ENCODE measurements at regions not wholly inside any gene's neighbourhood (a gene's known extent, or its start where the extent isn't known, plus 50 kb on each side); places are given as distances from the start of the nearest gene placed in this dataset.

GRCh38 chr6:85015396-85015990 lies 251.1 kb upstream of the TBX18 start:
- peak; percentile 65 to 82 for TF ChIP-seq CTCF (IDR thresholded peaks at IDR 0.05; ENCODE audit: insufficient read depth in 1 of 2, low read depth in 1 of 2, low read length in 1 of 2, severe bottlenecking in 1 of 2, unreplicated experiment in 1 of 2)
- Histone ChIP-seq H3K4me1 (no peaks in the 10 kb centered on the region), H3K9me3 (no peaks in the 10 kb centered on the region), H3K4me3 (ENCODE audit: low read depth, low read length) (no peak overlapping the region), H3K27me3 (replicated peaks; ENCODE audit: control insufficient read depth, insufficient read depth, low read length) (no peaks in the 10 kb centered on the region; the same call in 1 of the 2 replicates), H3K36me3 (ENCODE audit: control insufficient read depth, insufficient read depth, low read length) (no peaks in the 10 kb centered on the region)
- H3K27me3 Mint-ChIP-seq (ENCODE audit: insufficient read depth, unreplicated experiment) = peaks cover 18% of the 10 kb centered on the region
- ChIA-PET CTCF (no interaction called here), POLR2A (no interaction called here)
- intact Hi-C loops (cut with micrococcal nuclease; ENCODE audit: unreplicated experiment) = loop anchor here (1.0 kb wide), 3 partner anchors 112 to 587 kb away; no protein-coding TSS in a partner anchor
- H3K27ac Mint-ChIP-seq (ENCODE audit: unreplicated experiment) = no peak overlapping the region
- no peaks in the 10 kb centered on the region for H3K9me3 Mint-ChIP-seq (ENCODE audit: unreplicated experiment)
- H3K4me1 Mint-ChIP-seq (ENCODE audit: low read depth, unreplicated experiment) = no peaks in the 10 kb centered on the region
- no peaks in the 10 kb centered on the region for H3K36me3 Mint-ChIP-seq (ENCODE audit: insufficient read depth, unreplicated experiment)
- BruUV-seq (replicated peaks) = no TSS peak
- no peak overlapping the region for H3K4me3 Mint-ChIP-seq (ENCODE audit: unreplicated experiment)
- peak; percentile 57 to 61 for DNase-seq

- H3K36me3 Mint-ChIP-seq (ENCODE audit: insufficient read depth, unreplicated experiment) = no peaks in the 10 kb centered on the region
- no peak overlapping the region for H3K27ac Mint-ChIP-seq (ENCODE audit: unreplicated experiment)
- POLR2A ChIA-PET = no interaction called here
- no peak for TF ChIP-seq CTCF (IDR thresholded peaks at IDR 0.05; ENCODE audit: insufficient read depth in 1 of 2, low read depth in 1 of 2, low read length in 1 of 2, severe bottlenecking in 1 of 2, unreplicated experiment in 1 of 2)
- H3K9me3 Mint-ChIP-seq (ENCODE audit: unreplicated experiment) = no peaks in the 10 kb centered on the region
- DNase-seq = no peak
- intact Hi-C loops (cut with micrococcal nuclease; ENCODE audit: unreplicated experiment) = no loop called here
- CTCF ChIA-PET = no interaction called here
- BruUV-seq (replicated peaks) = no TSS peak
- H3K27me3 Mint-ChIP-seq (ENCODE audit: insufficient read depth, unreplicated experiment) = peaks cover 13% of the 10 kb centered on the region
- H3K36me3 ChIP-seq (ENCODE audit: control insufficient read depth, insufficient read depth, low read length) = no peaks in the 10 kb centered on the region
- no peaks in the 10 kb centered on the region for H3K27me3 ChIP-seq (replicated peaks; ENCODE audit: control insufficient read depth, insufficient read depth, low read length)
- no peaks in the 10 kb centered on the region for H3K9me3 ChIP-seq
- no peak overlapping the region for H3K4me3 Mint-ChIP-seq (ENCODE audit: unreplicated experiment)
- no peaks in the 10 kb centered on the region for H3K4me1 Mint-ChIP-seq (ENCODE audit: low read depth, unreplicated experiment)
- H3K4me1 ChIP-seq = no peaks in the 10 kb centered on the region
- H3K4me3 ChIP-seq (ENCODE audit: low read depth, low read length) = no peak overlapping the region
Measured at GRCh38 chr6:85010865-85011264, 246.5 kb upstream of the TBX18 start.

GRCh38 chr6:85008296-85009009 lies 244.1 kb upstream of the TBX18 start:
- Mint-ChIP-seq H3K4me3 (ENCODE audit: unreplicated experiment) (no peak overlapping the region), H3K27ac (ENCODE audit: unreplicated experiment) (no peak overlapping the region), H3K9me3 (ENCODE audit: unreplicated experiment) (no peaks in the 10 kb centered on the region), H3K4me1 (ENCODE audit: low read depth, unreplicated experiment) (no peaks in the 10 kb centered on the region), H3K27me3 (ENCODE audit: insufficient read depth, unreplicated experiment) (peaks cover 6% of the 10 kb centered on the region), H3K36me3 (ENCODE audit: insufficient read depth, unreplicated experiment) (no peaks in the 10 kb centered on the region)
- Histone ChIP-seq H3K4me1 (no peaks in the 10 kb centered on the region), H3K9me3 (no peaks in the 10 kb centered on the region), H3K27me3 (replicated peaks; ENCODE audit: control insufficient read depth, insufficient read depth, low read length) (no peaks in the 10 kb centered on the region), H3K36me3 (ENCODE audit: control insufficient read depth, insufficient read depth, low read length) (no peaks in the 10 kb centered on the region), H3K4me3 (ENCODE audit: low read depth, low read length) (no peak overlapping the region)
- no TSS peak for BruUV-seq (replicated peaks)
- DNase-seq = no peak
- no peak for TF ChIP-seq CTCF (IDR thresholded peaks at IDR 0.05; ENCODE audit: insufficient read depth in 1 of 2, low read depth in 1 of 2, low read length in 1 of 2, severe bottlenecking in 1 of 2, unreplicated experiment in 1 of 2)
- CTCF ChIA-PET = no interaction called here
- intact Hi-C loops (cut with micrococcal nuclease; ENCODE audit: unreplicated experiment) = no loop called here
- POLR2A ChIA-PET = no interaction called here
